NB4 (cell line): ENCODE measurements at regions not wholly inside any gene's neighbourhood (a gene's known extent, or its start where the extent isn't known, plus 50 kb on each side); places are given as distances from the start of the nearest gene placed in this dataset.

Experiments
- DNase-seq: peaks from one replicate; pipeline ENCODE4 v3.0.0; 2010; ENCODE audit warnings: low read depth
- H3K4me3 ChIP-seq: one replicate; pipeline ENCODE4 v1.5.1; 2011; ENCODE audit warnings: mild to moderate bottlenecking, low read depth, low read length, moderate library complexity
- MYC ChIP-seq: IDR thresholded peaks from 2 replicates; pipeline ENCODE4 v1.6.1; 2011; ENCODE audit warnings: low read depth, low read length
- POLR2A ChIP-seq: IDR thresholded peaks from 2 replicates; pipeline ENCODE4 v1.6.1; 2011; ENCODE audit warnings: mild to moderate bottlenecking; ENCODE audit not compliant: insufficient read length; ENCODE audit errors: extremely low read depth
- TF ChIP-seq, protein P1 (sequence below): IDR thresholded peaks from one replicate; pipeline ENCODE4 v1.5.1; 2012; ENCODE audit warnings: low read depth, low read length
- TF ChIP-seq, protein P2 (sequence below): IDR thresholded peaks from 2 replicates; pipeline ENCODE4 v1.6.1; 2011; ENCODE audit warnings: low read depth, low read length

DNA sequence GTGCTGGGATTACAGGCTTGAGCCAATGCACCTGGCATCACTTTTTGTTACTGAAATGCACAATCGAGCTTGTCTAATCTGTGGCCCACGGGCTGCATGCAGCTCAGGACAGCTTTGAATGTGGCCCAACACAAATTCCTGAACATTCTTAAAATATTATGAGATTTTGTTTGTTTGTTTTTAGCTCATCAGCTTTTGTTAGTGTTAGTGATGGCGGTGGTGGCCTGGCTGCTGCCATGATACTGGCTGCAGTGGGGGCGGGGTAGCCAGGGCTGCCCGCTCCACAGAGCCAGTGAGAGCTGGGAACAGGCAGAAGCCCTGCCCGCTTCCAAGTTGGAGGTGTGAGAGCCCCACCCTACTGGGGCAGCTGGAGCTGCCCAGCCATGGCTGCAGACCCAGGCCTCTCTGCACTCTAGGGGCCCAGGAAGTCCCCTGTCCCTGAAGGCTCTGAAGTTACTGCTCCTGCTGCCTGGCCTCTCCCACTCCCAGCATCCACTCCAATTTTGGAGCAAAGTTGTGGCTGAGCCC, 76.6 kb upstream of the SHB start:
- TF ChIP-seq MYC (no peak), POLR2A (no peak)
- TF ChIP-seq, protein P1, sequence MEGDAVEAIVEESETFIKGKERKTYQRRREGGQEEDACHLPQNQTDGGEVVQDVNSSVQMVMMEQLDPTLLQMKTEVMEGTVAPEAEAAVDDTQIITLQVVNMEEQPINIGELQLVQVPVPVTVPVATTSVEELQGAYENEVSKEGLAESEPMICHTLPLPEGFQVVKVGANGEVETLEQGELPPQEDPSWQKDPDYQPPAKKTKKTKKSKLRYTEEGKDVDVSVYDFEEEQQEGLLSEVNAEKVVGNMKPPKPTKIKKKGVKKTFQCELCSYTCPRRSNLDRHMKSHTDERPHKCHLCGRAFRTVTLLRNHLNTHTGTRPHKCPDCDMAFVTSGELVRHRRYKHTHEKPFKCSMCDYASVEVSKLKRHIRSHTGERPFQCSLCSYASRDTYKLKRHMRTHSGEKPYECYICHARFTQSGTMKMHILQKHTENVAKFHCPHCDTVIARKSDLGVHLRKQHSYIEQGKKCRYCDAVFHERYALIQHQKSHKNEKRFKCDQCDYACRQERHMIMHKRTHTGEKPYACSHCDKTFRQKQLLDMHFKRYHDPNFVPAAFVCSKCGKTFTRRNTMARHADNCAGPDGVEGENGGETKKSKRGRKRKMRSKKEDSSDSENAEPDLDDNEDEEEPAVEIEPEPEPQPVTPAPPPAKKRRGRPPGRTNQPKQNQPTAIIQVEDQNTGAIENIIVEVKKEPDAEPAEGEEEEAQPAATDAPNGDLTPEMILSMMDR: no peak
- TF ChIP-seq, protein P2, sequence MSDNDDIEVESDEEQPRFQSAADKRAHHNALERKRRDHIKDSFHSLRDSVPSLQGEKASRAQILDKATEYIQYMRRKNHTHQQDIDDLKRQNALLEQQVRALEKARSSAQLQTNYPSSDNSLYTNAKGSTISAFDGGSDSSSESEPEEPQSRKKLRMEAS: no peak
- no peak overlapping the region for H3K4me3 ChIP-seq
- no peak for DNase-seq

DNA sequence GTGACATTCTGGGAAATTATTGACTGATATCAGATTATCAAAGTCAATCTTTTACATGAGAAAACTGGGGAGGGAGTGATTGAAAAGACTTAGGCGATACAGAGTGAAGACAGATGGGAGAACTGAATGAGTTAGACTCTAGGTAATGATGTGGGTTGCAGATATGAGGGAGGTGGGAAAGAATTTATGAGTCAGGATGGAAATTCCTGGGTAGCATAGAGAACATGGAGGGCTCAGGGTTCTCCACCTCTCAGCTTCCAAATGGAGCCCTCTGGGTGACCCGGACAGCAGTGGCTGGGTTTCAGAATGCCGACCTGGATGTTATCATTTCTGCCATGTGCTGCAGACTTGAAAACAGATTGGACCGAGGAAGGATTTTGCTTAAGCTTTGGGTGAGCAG, 75.4 kb upstream of the SHB start:
- no peak overlapping the region for H3K4me3 ChIP-seq
- TF ChIP-seq, protein P2: no peak
- TF ChIP-seq POLR2A: no peak
- TF ChIP-seq, protein P1: no peak
- TF ChIP-seq MYC: no peak
- no peak for DNase-seq

DNA sequence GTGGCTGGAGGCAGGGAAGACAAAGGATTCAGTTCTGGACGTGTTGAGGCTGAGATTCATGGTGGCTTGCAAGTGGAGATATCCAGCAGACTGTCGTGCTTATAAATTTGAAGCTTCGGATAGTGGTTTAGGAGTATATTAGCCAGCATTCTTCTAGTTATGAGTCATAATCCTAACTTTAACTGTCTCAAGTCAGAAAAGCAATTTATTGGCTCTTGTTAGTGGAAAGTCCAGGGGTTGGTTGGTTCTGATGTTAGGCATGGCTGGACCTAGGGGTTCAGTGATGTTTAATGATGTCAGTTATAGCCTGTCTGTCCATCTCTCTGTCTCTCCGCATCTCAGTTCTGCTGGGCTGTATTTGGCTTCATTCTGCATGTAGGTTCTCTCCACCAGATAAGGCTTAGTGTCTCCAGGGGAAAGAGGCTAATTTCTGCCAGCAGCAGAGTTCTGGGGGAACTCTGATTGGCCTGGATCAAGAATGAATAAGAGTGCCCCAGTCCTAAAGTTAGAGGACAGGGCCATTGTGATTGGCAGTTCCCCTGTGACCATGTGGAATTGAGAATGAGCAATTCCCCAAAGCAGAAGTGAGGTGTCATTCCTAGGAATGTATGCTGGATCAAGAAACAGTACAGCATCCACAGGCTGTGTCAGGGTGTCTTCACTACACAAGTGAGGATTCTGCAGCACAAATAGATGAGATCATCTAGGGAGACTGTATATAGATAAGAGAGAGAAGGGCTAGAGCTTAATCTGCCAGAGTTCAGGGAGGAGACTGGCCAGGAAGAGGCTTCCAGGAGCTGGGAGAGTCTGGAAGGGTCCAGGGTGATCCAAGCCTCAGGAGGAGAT, 72.9 kb upstream of the SHB start:
- DNase-seq: no peak
- no peak overlapping the region for H3K4me3 ChIP-seq
- TF ChIP-seq, protein P2: no peak
- TF ChIP-seq, protein P1: no peak
- no peak for TF ChIP-seq MYC
- no peak for TF ChIP-seq POLR2A

DNA sequence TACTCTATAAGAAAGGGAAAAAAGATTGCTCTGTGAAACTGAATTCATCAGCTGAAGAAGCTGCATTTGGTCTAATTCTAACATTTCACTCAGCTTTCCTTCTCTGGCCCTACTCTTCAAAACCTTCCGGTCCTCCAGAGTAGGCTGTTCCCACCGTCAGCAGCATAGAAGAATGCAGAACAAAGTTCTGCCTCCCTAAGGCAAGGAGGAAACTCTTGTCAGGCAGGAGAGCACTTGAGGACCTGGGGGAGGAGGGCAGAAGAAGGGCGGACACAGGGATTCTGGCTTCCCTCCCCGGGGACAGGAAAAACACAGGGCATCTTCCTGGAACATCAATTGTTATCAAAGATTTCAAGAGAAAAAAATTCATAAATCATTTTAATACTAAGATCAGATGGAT, 69.2 kb upstream of the SHB start:
- DNase-seq: no peak
- H3K4me3 ChIP-seq: no peak overlapping the region
- TF ChIP-seq MYC (no peak), POLR2A (no peak)

DNA sequence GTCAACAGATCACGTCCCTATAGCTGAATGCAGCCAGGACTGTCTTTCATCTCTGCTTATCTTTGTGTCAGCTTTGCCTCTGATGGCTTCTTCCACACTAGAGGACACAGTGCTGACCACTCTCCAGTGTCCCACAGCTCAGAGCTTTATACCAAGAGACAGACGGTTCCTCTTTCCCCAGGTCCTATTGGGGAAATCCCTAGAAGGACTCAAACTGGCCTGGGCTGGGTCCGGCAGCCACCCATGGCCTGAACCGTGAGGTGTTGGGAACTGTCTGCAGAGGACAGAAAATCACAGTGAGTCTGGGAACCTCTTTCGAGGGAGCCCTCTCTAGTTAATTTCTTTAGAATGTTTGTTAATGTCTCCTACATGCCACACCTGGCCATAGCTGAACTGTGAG, 68.3 kb upstream of the SHB start:
- no peak for TF ChIP-seq MYC
- no peak for TF ChIP-seq POLR2A
- TF ChIP-seq, protein P1: no peak
- TF ChIP-seq, protein P2: no peak
- DNase-seq: no peak
- no peak overlapping the region for H3K4me3 ChIP-seq

DNA sequence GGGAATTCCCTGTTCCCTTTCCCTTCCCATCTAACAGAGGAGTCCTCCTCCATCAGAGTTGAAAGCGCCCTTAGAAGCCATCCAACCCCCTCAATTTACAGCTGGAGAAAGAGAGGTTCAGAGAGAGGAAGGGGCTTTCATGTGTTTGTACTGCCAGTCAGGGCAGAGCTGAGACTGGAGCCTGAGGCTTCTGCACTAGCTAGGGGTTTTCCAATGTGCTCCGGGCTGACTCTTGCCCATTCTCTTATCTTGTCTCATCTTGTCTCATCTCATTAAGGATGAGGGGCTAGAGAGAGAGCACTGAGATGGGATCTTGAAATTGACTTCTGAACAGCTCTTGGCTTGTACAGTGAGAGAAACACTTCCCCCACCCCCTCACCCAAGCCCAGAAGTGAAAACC, 67.4 kb upstream of the SHB start:
- TF ChIP-seq POLR2A (no peak), MYC (no peak)
- TF ChIP-seq, protein P1: no peak
- TF ChIP-seq, protein P2: no peak
- DNase-seq: no peak
- no peak overlapping the region for H3K4me3 ChIP-seq
